ENCODE measurements at regions not wholly inside any gene's neighbourhood (a gene's known extent, or its start where the extent isn't known, plus 50 kb on each side); places are given as distances from the start of the nearest gene placed in this dataset.

DNA sequence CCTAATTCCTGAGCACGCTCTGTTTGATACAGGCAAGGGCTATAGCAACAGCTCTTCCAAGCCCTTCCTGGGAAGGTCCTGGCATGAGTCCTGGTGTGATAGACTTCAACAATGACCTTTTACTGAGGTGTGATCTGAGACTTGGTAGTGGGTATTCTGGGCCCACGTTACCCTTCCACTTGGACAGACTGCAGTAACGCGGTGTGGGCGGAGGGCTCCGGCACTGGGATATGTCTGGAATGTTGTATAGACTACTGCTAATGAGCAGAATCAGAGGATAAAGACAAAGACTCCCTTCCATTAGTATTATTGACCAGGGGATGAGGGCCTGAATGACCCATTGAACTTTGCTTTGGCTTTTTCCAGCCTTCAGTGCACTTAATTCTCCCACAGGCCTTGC, 262.3 kb downstream of the RWDD3 start:
- TF ChIP-seq, protein P1, sequence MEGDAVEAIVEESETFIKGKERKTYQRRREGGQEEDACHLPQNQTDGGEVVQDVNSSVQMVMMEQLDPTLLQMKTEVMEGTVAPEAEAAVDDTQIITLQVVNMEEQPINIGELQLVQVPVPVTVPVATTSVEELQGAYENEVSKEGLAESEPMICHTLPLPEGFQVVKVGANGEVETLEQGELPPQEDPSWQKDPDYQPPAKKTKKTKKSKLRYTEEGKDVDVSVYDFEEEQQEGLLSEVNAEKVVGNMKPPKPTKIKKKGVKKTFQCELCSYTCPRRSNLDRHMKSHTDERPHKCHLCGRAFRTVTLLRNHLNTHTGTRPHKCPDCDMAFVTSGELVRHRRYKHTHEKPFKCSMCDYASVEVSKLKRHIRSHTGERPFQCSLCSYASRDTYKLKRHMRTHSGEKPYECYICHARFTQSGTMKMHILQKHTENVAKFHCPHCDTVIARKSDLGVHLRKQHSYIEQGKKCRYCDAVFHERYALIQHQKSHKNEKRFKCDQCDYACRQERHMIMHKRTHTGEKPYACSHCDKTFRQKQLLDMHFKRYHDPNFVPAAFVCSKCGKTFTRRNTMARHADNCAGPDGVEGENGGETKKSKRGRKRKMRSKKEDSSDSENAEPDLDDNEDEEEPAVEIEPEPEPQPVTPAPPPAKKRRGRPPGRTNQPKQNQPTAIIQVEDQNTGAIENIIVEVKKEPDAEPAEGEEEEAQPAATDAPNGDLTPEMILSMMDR (IDR thresholded peaks at IDR 0.05): no peak
- no peak for TF ChIP-seq POLR2A (IDR thresholded peaks at IDR 0.05)
